WTC11 (cell line): ENCODE measurements at regions not wholly inside any gene's neighbourhood (a gene's known extent, or its start where the extent isn't known, plus 50 kb on each side); places are given as distances from the start of the nearest gene placed in this dataset.
A peak's percentile ranks its signal among the peaks of the same experiment; 100 is the strongest.

Experiments
- ATAC-seq: fragments of 200-7000 bp; cut with Tn5 transposase; 2 replicates; pipeline ENCODE4 v1.10.0; 2021; ENCODE audit warnings: mild to moderate bottlenecking, moderate library complexity
- CTCF ChIA-PET: fragments of 300-600 bp; sonication (Branson Sonifier 250); formaldehyde crosslinking; loops from one replicate; lab custom pipeline; 2021; ENCODE audit warnings: antibody characterized with exemption; lab: Charles Lee
- POLR2A ChIA-PET: fragments of 350-600 bp; sonication (Branson Sonifier 250); formaldehyde crosslinking; loops from one replicate; lab custom pipeline; 2021; ENCODE audit warnings: antibody characterized with exemption; lab: Charles Lee
- DNase-seq: peaks from one replicate; pipeline ENCODE4 v3.0.0; 2021; ENCODE audit warnings: low spot score
- H3K27ac Mint-ChIP-seq: 2 replicates; pipeline ENCODE4 v1.8.0; 2021; ENCODE audit warnings: mixed read lengths
- H3K27me3 Mint-ChIP-seq: 2 replicates; pipeline ENCODE4 v1.8.0; 2021; ENCODE audit warnings: low read depth, mild to moderate bottlenecking, moderate library complexity, mixed read lengths
- H3K36me3 Mint-ChIP-seq: 2 replicates; pipeline ENCODE4 v1.8.0; 2021; ENCODE audit warnings: mixed read lengths
- H3K4me1 Mint-ChIP-seq: 2 replicates; pipeline ENCODE4 v1.8.0; 2022; ENCODE audit warnings: mixed read lengths
- H3K4me3 Mint-ChIP-seq: 2 replicates; pipeline ENCODE4 v1.8.0; 2021; ENCODE audit warnings: mild to moderate bottlenecking, moderate library complexity, mixed read lengths
- H3K9me3 Mint-ChIP-seq: 2 replicates; pipeline ENCODE4 v1.8.0; 2021; ENCODE audit warnings: mixed read lengths
- MAX ChIP-seq: sonication (generic); formaldehyde crosslinking; IDR thresholded peaks from 2 replicates; pipeline ENCODE4 v1.8.0; 2022; ENCODE audit warnings: mild to moderate bottlenecking, missing genetic modification reagents
- MYBL2 ChIP-seq: sonication (generic); formaldehyde crosslinking; IDR thresholded peaks from 2 replicates; pipeline ENCODE4 v1.8.1; 2023; ENCODE audit warnings: mild to moderate bottlenecking, moderate library complexity, missing genetic modification reagents
- NR1H2 ChIP-seq: sonication (generic); formaldehyde crosslinking; IDR thresholded peaks from 2 replicates; pipeline ENCODE4 v1.9.0; 2021; ENCODE audit warnings: mild to moderate bottlenecking, moderate library complexity, missing genetic modification reagents
- NR3C1 ChIP-seq: sonication (generic); formaldehyde crosslinking; conservative IDR thresholded peaks from 2 replicates; pipeline ENCODE4 v1.8.1; 2023; ENCODE audit warnings: low read depth, mild to moderate bottlenecking, missing genetic modification reagents
- OVOL2 ChIP-seq: fragments of 250-450 bp; sonication (Bioruptor Pico); IDR thresholded peaks from 2 replicates; pipeline ENCODE4 v1.9.0; 2021; ENCODE audit warnings: mild to moderate bottlenecking, borderline replicate concordance
- RELA ChIP-seq: sonication (generic); formaldehyde crosslinking; IDR thresholded peaks from 2 replicates; pipeline ENCODE4 v1.8.1; 2022; ENCODE audit warnings: missing genetic modification reagents, mild to moderate bottlenecking, borderline replicate concordance
- TEAD1 ChIP-seq: sonication (generic); formaldehyde crosslinking; IDR thresholded peaks from 2 replicates; pipeline ENCODE4 v1.8.0; 2022; ENCODE audit warnings: mild to moderate bottlenecking, missing genetic modification reagents
- ZNF396 ChIP-seq: fragments of 250-450 bp; sonication (Bioruptor Pico); IDR thresholded peaks from 2 replicates; pipeline ENCODE4 v1.8.0; 2021; ENCODE audit warnings: mild to moderate bottlenecking, moderate library complexity, borderline replicate concordance
- ZNF512 ChIP-seq: sonication (generic); formaldehyde crosslinking; IDR thresholded peaks from 2 replicates; pipeline ENCODE4 v1.8.1; 2022; ENCODE audit warnings: missing genetic modification reagents, borderline replicate concordance
- ZNF671 ChIP-seq: fragments of 250-450 bp; sonication (Bioruptor Pico); IDR thresholded peaks from 2 replicates; pipeline ENCODE4 v1.8.0; 2021; ENCODE audit warnings: mild to moderate bottlenecking
- TF ChIP-seq, protein P1 (sequence below): sonication (generic); formaldehyde crosslinking; IDR thresholded peaks from 2 replicates; pipeline ENCODE4 v1.8.0; 2022; ENCODE audit warnings: mild to moderate bottlenecking, missing genetic modification reagents
- TF ChIP-seq, protein P2 (sequence below): sonication (generic); formaldehyde crosslinking; IDR thresholded peaks from 2 replicates; pipeline ENCODE4 v1.8.1; 2023; ENCODE audit warnings: mild to moderate bottlenecking, missing genetic modification reagents, borderline replicate concordance
- TF ChIP-seq, protein P3 (sequence below): sonication (generic); formaldehyde crosslinking; IDR thresholded peaks from 2 replicates; pipeline ENCODE4 v1.8.1; 2023; ENCODE audit warnings: mild to moderate bottlenecking, missing genetic modification reagents, moderate library complexity
- TF ChIP-seq, protein P4 (sequence below): sonication (generic); formaldehyde crosslinking; IDR thresholded peaks from 2 replicates; pipeline ENCODE4 v1.8.0; 2022; ENCODE audit warnings: mild to moderate bottlenecking, missing genetic modification reagents
- TF ChIP-seq, protein P5 (sequence below): fragments of 200-600 bp; IDR thresholded peaks from 2 replicates; pipeline ENCODE4 v1.8.0; 2022; ENCODE audit warnings: antibody characterized with exemption

GRCh38 chr12:59382282-59383078, 213.3 kb upstream of the SLC16A7 start:
- CTCF ChIA-PET, result interaction anchor here (1.4 kb wide), 1 partner anchor 10 kb away, joined by 4 read pairs; no protein-coding TSS in a partner anchor
- no peak for TF ChIP-seq ZNF671 (CRISPR knock-in tag)
- TF ChIP-seq, protein P1, sequence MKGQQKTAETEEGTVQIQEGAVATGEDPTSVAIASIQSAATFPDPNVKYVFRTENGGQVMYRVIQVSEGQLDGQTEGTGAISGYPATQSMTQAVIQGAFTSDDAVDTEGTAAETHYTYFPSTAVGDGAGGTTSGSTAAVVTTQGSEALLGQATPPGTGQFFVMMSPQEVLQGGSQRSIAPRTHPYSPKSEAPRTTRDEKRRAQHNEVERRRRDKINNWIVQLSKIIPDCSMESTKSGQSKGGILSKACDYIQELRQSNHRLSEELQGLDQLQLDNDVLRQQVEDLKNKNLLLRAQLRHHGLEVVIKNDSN (CRISPR knock-in tag), result no peak
- no peak for TF ChIP-seq ZNF512
- no peak for TF ChIP-seq MYBL2 (CRISPR knock-in tag)
- TF ChIP-seq OVOL2 (CRISPR knock-in tag), result no peak
- POLR2A ChIA-PET, result no interaction called here
- DNase-seq, result no peak
- Mint-ChIP-seq H3K27ac (peak overlapping the region; percentile 94), H3K4me1 (peaks cover 43% of the 10 kb centered on the region), H3K4me3 (peak overlapping the region; percentile 32; the same call in 1 of the 2 replicates), H3K36me3 (peaks cover 5% of the 10 kb centered on the region; the same call in 1 of the 2 replicates), H3K27me3 (no peaks in the 10 kb centered on the region), H3K9me3 (peaks cover 4% of the 10 kb centered on the region)
- peak; percentile 83 for ATAC-seq

DNA sequence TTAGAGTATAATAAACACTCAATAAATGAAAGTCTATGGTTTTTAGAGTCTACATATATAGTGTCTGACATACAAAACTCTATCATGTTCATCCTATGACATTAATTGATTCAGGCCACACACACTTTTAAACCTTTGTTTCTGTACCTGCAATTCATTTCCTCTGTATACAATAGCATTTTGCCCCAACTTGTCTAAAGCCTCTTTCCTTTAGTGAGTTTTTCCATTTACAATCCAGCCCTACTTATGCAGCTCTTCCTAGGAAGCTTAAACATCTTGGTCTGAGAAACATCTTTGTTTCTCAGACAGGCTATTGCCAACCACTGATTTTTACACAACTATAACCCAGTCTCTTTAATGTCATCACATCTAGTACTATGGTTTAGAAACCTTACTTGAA, 214.7 kb upstream of the SLC16A7 start:
- no peaks in the 10 kb centered on the region for H3K36me3 Mint-ChIP-seq
- H3K9me3 Mint-ChIP-seq, result no peaks in the 10 kb centered on the region
- H3K27ac Mint-ChIP-seq, result no peak overlapping the region
- H3K27me3 Mint-ChIP-seq, result no peaks in the 10 kb centered on the region
- POLR2A ChIA-PET, result no interaction called here
- TF ChIP-seq, protein P2, sequence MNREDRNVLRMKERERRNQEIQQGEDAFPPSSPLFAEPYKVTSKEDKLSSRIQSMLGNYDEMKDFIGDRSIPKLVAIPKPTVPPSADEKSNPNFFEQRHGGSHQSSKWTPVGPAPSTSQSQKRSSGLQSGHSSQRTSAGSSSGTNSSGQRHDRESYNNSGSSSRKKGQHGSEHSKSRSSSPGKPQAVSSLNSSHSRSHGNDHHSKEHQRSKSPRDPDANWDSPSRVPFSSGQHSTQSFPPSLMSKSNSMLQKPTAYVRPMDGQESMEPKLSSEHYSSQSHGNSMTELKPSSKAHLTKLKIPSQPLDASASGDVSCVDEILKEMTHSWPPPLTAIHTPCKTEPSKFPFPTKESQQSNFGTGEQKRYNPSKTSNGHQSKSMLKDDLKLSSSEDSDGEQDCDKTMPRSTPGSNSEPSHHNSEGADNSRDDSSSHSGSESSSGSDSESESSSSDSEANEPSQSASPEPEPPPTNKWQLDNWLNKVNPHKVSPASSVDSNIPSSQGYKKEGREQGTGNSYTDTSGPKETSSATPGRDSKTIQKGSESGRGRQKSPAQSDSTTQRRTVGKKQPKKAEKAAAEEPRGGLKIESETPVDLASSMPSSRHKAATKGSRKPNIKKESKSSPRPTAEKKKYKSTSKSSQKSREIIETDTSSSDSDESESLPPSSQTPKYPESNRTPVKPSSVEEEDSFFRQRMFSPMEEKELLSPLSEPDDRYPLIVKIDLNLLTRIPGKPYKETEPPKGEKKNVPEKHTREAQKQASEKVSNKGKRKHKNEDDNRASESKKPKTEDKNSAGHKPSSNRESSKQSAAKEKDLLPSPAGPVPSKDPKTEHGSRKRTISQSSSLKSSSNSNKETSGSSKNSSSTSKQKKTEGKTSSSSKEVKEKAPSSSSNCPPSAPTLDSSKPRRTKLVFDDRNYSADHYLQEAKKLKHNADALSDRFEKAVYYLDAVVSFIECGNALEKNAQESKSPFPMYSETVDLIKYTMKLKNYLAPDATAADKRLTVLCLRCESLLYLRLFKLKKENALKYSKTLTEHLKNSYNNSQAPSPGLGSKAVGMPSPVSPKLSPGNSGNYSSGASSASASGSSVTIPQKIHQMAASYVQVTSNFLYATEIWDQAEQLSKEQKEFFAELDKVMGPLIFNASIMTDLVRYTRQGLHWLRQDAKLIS (CRISPR knock-in tag), result no peak
- TF ChIP-seq NR1H2, result no peak
- TF ChIP-seq, all 79 proteins: peak for 0
- Mint-ChIP-seq H3K4me3 (no peak overlapping the region), H3K4me1 (peaks cover 44% of the 10 kb centered on the region)
- CTCF ChIA-PET, result no interaction called here
- no peak for DNase-seq
- ATAC-seq, result no peak

DNA sequence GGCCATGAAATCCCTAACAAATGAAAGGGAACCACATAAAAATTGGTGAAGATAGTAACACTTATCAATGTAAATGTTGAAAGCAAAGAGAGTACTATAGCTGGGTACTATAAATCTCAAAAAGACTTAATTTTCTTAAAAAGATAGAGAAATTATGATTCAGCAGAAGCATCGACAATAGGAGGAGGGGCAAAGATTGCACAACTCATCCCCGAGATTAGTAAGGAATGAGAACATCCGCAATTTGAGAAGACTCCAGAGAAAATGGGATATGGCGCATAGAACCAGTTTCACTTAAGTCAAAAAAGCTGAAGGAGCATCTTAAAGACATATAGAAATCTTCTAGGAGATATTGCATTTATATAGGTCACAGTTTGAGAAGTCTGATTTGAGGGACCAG, 220.2 kb upstream of the SLC16A7 start:
- no peak for ATAC-seq
- Mint-ChIP-seq H3K36me3 (no peaks in the 10 kb centered on the region), H3K4me1 (peaks cover 17% of the 10 kb centered on the region), H3K27me3 (no peaks in the 10 kb centered on the region), H3K27ac (no peak overlapping the region), H3K4me3 (no peak overlapping the region), H3K9me3 (no peaks in the 10 kb centered on the region)
- DNase-seq, result no peak
- ChIA-PET POLR2A (no interaction called here), CTCF (interaction anchor here (2.0 kb wide), 1 partner anchor 225 kb away, joined by 4 read pairs; no protein-coding TSS in a partner anchor)
- TF ChIP-seq RELA, result no peak
- no peak for TF ChIP-seq NR3C1 (CRISPR knock-in tag)
- TF ChIP-seq MAX (CRISPR knock-in tag), result no peak
- TF ChIP-seq, protein P2 (CRISPR knock-in tag), result no peak
- no peak for TF ChIP-seq NR1H2
- TF ChIP-seq, protein P3, sequence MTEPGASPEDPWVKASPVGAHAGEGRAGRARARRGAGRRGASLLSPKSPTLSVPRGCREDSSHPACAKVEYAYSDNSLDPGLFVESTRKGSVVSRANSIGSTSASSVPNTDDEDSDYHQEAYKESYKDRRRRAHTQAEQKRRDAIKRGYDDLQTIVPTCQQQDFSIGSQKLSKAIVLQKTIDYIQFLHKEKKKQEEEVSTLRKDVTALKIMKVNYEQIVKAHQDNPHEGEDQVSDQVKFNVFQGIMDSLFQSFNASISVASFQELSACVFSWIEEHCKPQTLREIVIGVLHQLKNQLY, result no peak
- no peak for TF ChIP-seq ZNF396 (CRISPR knock-in tag)
- TF ChIP-seq TEAD1 (CRISPR knock-in tag), result no peak
- TF ChIP-seq, protein P4, sequence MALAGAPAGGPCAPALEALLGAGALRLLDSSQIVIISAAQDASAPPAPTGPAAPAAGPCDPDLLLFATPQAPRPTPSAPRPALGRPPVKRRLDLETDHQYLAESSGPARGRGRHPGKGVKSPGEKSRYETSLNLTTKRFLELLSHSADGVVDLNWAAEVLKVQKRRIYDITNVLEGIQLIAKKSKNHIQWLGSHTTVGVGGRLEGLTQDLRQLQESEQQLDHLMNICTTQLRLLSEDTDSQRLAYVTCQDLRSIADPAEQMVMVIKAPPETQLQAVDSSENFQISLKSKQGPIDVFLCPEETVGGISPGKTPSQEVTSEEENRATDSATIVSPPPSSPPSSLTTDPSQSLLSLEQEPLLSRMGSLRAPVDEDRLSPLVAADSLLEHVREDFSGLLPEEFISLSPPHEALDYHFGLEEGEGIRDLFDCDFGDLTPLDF (CRISPR knock-in tag), result no peak
- TF ChIP-seq, protein P5, sequence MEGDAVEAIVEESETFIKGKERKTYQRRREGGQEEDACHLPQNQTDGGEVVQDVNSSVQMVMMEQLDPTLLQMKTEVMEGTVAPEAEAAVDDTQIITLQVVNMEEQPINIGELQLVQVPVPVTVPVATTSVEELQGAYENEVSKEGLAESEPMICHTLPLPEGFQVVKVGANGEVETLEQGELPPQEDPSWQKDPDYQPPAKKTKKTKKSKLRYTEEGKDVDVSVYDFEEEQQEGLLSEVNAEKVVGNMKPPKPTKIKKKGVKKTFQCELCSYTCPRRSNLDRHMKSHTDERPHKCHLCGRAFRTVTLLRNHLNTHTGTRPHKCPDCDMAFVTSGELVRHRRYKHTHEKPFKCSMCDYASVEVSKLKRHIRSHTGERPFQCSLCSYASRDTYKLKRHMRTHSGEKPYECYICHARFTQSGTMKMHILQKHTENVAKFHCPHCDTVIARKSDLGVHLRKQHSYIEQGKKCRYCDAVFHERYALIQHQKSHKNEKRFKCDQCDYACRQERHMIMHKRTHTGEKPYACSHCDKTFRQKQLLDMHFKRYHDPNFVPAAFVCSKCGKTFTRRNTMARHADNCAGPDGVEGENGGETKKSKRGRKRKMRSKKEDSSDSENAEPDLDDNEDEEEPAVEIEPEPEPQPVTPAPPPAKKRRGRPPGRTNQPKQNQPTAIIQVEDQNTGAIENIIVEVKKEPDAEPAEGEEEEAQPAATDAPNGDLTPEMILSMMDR, result no peak
